ENCODE measurements at regions not wholly inside any gene's neighbourhood (a gene's known extent, or its start where the extent isn't known, plus 50 kb on each side); places are given as distances from the start of the nearest gene placed in this dataset.

- H3K27ac Mint-ChIP-seq, result no peak overlapping the region
- no peak for DNase-seq (ENCODE audit: low spot score)
- peaks cover 6% of the 10 kb centered on the region for H3K4me1 Mint-ChIP-seq (ENCODE audit: low read depth)
- no peaks in the 10 kb centered on the region for H3K36me3 Mint-ChIP-seq (ENCODE audit: low read depth)
- H3K9me3 Mint-ChIP-seq, result peaks cover 14% of the 10 kb centered on the region
- H3K27me3 Mint-ChIP-seq (ENCODE audit: low read depth), result no peaks in the 10 kb centered on the region
- H3K4me3 Mint-ChIP-seq (ENCODE audit: low read depth), result no peak overlapping the region
- intact Hi-C loops (cut with micrococcal nuclease), result loop anchor here (1.0 to 5.0 kb wide), 2 partner anchors 224 to 516 kb away; no protein-coding TSS in a partner anchor
Observed at GRCh38 chr21:17903029-17903806, 84.1 kb upstream of the C21orf91 start.

- Mint-ChIP-seq H3K27ac (no peak overlapping the region), H3K4me3 (ENCODE audit: low read depth) (no peak overlapping the region), H3K36me3 (ENCODE audit: low read depth) (no peaks in the 10 kb centered on the region), H3K27me3 (ENCODE audit: low read depth) (peaks cover 2% of the 10 kb centered on the region), H3K9me3 (peaks cover 21% of the 10 kb centered on the region), H3K4me1 (ENCODE audit: low read depth) (peaks cover 13% of the 10 kb centered on the region)
- intact Hi-C loops (cut with micrococcal nuclease), result loop anchor here (5.0 kb wide), 1 partner anchor 514 kb away; no protein-coding TSS in a partner anchor
- DNase-seq (ENCODE audit: low spot score), result no peak
Observed at GRCh38 chr21:17901458-17902079, 82.4 kb upstream of the C21orf91 start.

GRCh38 chr21:17900990-17901385, 81.8 kb upstream of the C21orf91 start:
- Mint-ChIP-seq H3K27ac (no peak overlapping the region), H3K9me3 (peaks cover 21% of the 10 kb centered on the region), H3K27me3 (ENCODE audit: low read depth) (peaks cover 5% of the 10 kb centered on the region), H3K4me3 (ENCODE audit: low read depth) (no peak overlapping the region), H3K36me3 (ENCODE audit: low read depth) (no peaks in the 10 kb centered on the region), H3K4me1 (ENCODE audit: low read depth) (peaks cover 13% of the 10 kb centered on the region)
- intact Hi-C loops (cut with micrococcal nuclease), result loop anchor here (5.0 kb wide), 1 partner anchor 514 kb away; no protein-coding TSS in a partner anchor
- no peak for DNase-seq (ENCODE audit: low spot score)

- intact Hi-C loops (cut with micrococcal nuclease), result loop anchor here (5.0 kb wide), 1 partner anchor 513 kb away; no protein-coding TSS in a partner anchor
Observed at GRCh38 chr21:17900281-17900989, 81.3 kb upstream of the C21orf91 start.

GRCh38 chr21:17889171-17889570, 70.0 kb upstream of the C21orf91 start:
- intact Hi-C loops (cut with micrococcal nuclease), result no loop called here
- peaks cover 6% of the 10 kb centered on the region for H3K27me3 Mint-ChIP-seq (ENCODE audit: low read depth)

More at GRCh38 chr21:17900281-17900989, 81.3 kb upstream of the C21orf91 start:
- peaks cover 21% of the 10 kb centered on the region for H3K9me3 Mint-ChIP-seq
- no peak overlapping the region for H3K4me3 Mint-ChIP-seq (ENCODE audit: low read depth)
- DNase-seq (ENCODE audit: low spot score), result no peak
- H3K27me3 Mint-ChIP-seq (ENCODE audit: low read depth), result peaks cover 5% of the 10 kb centered on the region
- H3K36me3 Mint-ChIP-seq (ENCODE audit: low read depth), result no peaks in the 10 kb centered on the region
- H3K4me1 Mint-ChIP-seq (ENCODE audit: low read depth), result peaks cover 13% of the 10 kb centered on the region
- no peak overlapping the region for H3K27ac Mint-ChIP-seq

GRCh38 chr21:17869115-17869514, 50.0 kb upstream of the C21orf91 start:
- Mint-ChIP-seq H3K27ac (no peak overlapping the region), H3K4me1 (ENCODE audit: low read depth) (no peaks in the 10 kb centered on the region), H3K9me3 (no peaks in the 10 kb centered on the region), H3K4me3 (ENCODE audit: low read depth) (no peak overlapping the region), H3K36me3 (ENCODE audit: low read depth) (no peaks in the 10 kb centered on the region), H3K27me3 (ENCODE audit: low read depth) (no peaks in the 10 kb centered on the region)
- DNase-seq (ENCODE audit: low spot score), result no peak
- intact Hi-C loops (cut with micrococcal nuclease), result no loop called here

More at GRCh38 chr21:17889171-17889570, 70.0 kb upstream of the C21orf91 start:
- Mint-ChIP-seq H3K4me1 (ENCODE audit: low read depth) (no peaks in the 10 kb centered on the region), H3K27ac (no peak overlapping the region), H3K9me3 (no peaks in the 10 kb centered on the region), H3K4me3 (ENCODE audit: low read depth) (no peak overlapping the region), H3K36me3 (ENCODE audit: low read depth) (no peaks in the 10 kb centered on the region)
- no peak for DNase-seq (ENCODE audit: low spot score)
